ENCODE measurements at regions not wholly inside any gene's neighbourhood (a gene's known extent, or its start where the extent isn't known, plus 50 kb on each side); places are given as distances from the start of the nearest gene placed in this dataset.

GRCh38 chr13:80483157-80483556, 142.2 kb upstream of the SPRY2 start:
- BruUV-seq (replicated peaks): no TSS peak
- intact Hi-C loops (cut with micrococcal nuclease) (no loop called here), dilution Hi-C loops (cut with MboI; ENCODE audit: extremely low pct_ligation_motif_present, low sequenced_read_pairs) (no loop called here)
- TF ChIP-seq, protein P1, sequence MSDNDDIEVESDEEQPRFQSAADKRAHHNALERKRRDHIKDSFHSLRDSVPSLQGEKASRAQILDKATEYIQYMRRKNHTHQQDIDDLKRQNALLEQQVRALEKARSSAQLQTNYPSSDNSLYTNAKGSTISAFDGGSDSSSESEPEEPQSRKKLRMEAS (IDR thresholded peaks at IDR 0.05; ENCODE audit: insufficient read depth, insufficient read length): no peak
- no peak for TF ChIP-seq CTCF (IDR thresholded peaks at IDR 0.05; ENCODE audit: extremely low read depth in 1 of 2, insufficient read depth in 1 of 2, low read depth in 1 of 2, low read length in 2 of 2)
- no peak for TF ChIP-seq MYC (IDR thresholded peaks at IDR 0.05; ENCODE audit: low read depth, low read length)
- TF ChIP-seq EZH2 (IDR thresholded peaks at IDR 0.05; ENCODE audit: borderline replicate concordance, low read depth, low read length, severe bottlenecking): no peak
- no peak for TF ChIP-seq JUN (IDR thresholded peaks at IDR 0.05; ENCODE audit: borderline replicate concordance, insufficient read depth, insufficient read length, low read depth)
- TF ChIP-seq POLR2AphosphoS5 (IDR thresholded peaks at IDR 0.05; ENCODE audit: insufficient read depth, low read depth, low read length): no peak
- TF ChIP-seq FOS (IDR thresholded peaks at IDR 0.05; ENCODE audit: borderline replicate concordance, insufficient read depth, low read length): no peak
- no peak for TF ChIP-seq GATA2 (IDR thresholded peaks at IDR 0.05; ENCODE audit: insufficient read depth, insufficient read length, low read depth, low read length)
- no peak for TF ChIP-seq POLR2A (IDR thresholded peaks at IDR 0.05; ENCODE audit: low read depth, low read length)
- no peak overlapping the region for H3K4me2 ChIP-seq (ENCODE audit: insufficient read depth, low read length)
- ChIA-PET POLR2A (no interaction called here), CTCF (interaction anchor here (0.9 kb wide), 1 partner anchor 14 kb away, joined by 3 read pairs; no protein-coding TSS in a partner anchor)
- H3K9ac ChIP-seq (replicated peaks; ENCODE audit: extremely low read depth, insufficient read depth, low read length): no peak overlapping the region
- DNase-seq (ENCODE audit: low read depth, low spot score): no peak
- H2AFZ ChIP-seq (ENCODE audit: low read depth, low read length): no peak overlapping the region
- no peaks in the 10 kb centered on the region for H3K79me2 ChIP-seq (ENCODE audit: control insufficient read depth, insufficient read depth, low read length)
- H4K20me1 ChIP-seq (replicated peaks; ENCODE audit: control insufficient read depth, extremely low read depth, insufficient read depth, low read length): no peaks in the 10 kb centered on the region
- H3K9me3 ChIP-seq (replicated peaks; ENCODE audit: control insufficient read depth, insufficient read depth, low read length): no peaks in the 10 kb centered on the region
- no peaks in the 10 kb centered on the region for H3K4me1 ChIP-seq (ENCODE audit: control insufficient read depth, extremely low read depth, insufficient read depth, low read length)
- no peaks in the 10 kb centered on the region for H3K36me3 ChIP-seq (ENCODE audit: control insufficient read depth in 2 of 2, extremely low read depth in 1 of 2, insufficient read depth in 2 of 2, low read length in 2 of 2)
- no peaks in the 10 kb centered on the region for H3K9me1 ChIP-seq (replicated peaks; ENCODE audit: control insufficient read depth, extremely low read depth, insufficient read depth, low read length)
- no peak for FAIRE-seq
- no peak overlapping the region for H3K27ac ChIP-seq (ENCODE audit: insufficient read depth, low read depth, low read length)
- H3K4me3 ChIP-seq (replicated peaks in 1 of 3; ENCODE audit: insufficient read depth in 1 of 3, low read depth in 1 of 3, low read length in 3 of 3): no peak overlapping the region
- no peaks in the 10 kb centered on the region for H3K27me3 ChIP-seq (ENCODE audit: control insufficient read depth in 2 of 2, insufficient read depth in 2 of 2, low read length in 2 of 2)

Data from endothelial cell of umbilical vein (primary cell).